Fibroblast of lung (primary cell): ENCODE measurements at regions not wholly inside any gene's neighbourhood (a gene's known extent, or its start where the extent isn't known, plus 50 kb on each side); places are given as distances from the start of the nearest gene placed in this dataset.

Experiments used
- CTCF ChIP-seq, 2 donors: IDR thresholded peaks in 1 of 2; conservative IDR thresholded peaks in 1 of 2; 1 replicate in 1 of 2; 2 replicates in 1 of 2; pipeline ENCODE4 v1.5.1; 2011 to 2012; ENCODE audit warnings: low read length in 2 of 2, control low read depth in 1 of 2, inconsistent platforms in 1 of 2, low read depth in 1 of 2, mild to moderate bottlenecking in 1 of 2
- EZH2 ChIP-seq: IDR thresholded peaks from 2 replicates; pipeline ENCODE4 v1.5.1; 2012; ENCODE audit warnings: low read length, control low read depth, mild to moderate bottlenecking; ENCODE audit errors: missing control alignments

- TF ChIP-seq CTCF (conservative IDR thresholded peaks at IDR 0.05 in 1 of 2, IDR thresholded peaks at IDR 0.05 in 1 of 2; ENCODE audit: low read depth in 1 of 2, low read length in 2 of 2) (no peak), EZH2 (no peak)
Observed at GRCh38 chr5:36496471-36496870, 109.9 kb upstream of the SLC1A3 start.
